T-cell (primary cell): ENCODE measurements at regions not wholly inside any gene's neighbourhood (a gene's known extent, or its start where the extent isn't known, plus 50 kb on each side); places are given as distances from the start of the nearest gene placed in this dataset.
"Not testable (repeated sequence)": the region's sequence is repeated elsewhere in the genome, so short reads cannot be mapped to it uniquely, and the experiment has no call there.

ENCODE experiments used
- ATAC-seq, 4 experiments: fragments of 200-7000 bp in 3 of 4; fragments of 150-1000 bp in 1 of 4; cut with Tn5 transposase; replicated peaks in 1 of 4; 1 replicate in 3 of 4; 2 replicates in 1 of 4; pipeline ENCODE4 v1.10.0; 2021; ENCODE audit warnings: moderate library complexity in 3 of 4, mild to moderate bottlenecking in 2 of 4, moderate number of reproducible peaks in 1 of 4
- CTCF ChIA-PET, 2 donors: fragments of 300-600 bp; sonication (Branson Sonifier 250); formaldehyde crosslinking; loops; one replicate each; lab custom pipeline; 2022; ENCODE audit warnings: antibody characterized with exemption in 2 of 2; lab: Charles Lee
- POLR2A ChIA-PET, 2 donors: fragments of 300-600 bp; sonication (Branson Sonifier 250); formaldehyde crosslinking; loops; one replicate each; lab custom pipeline; 2022; ENCODE audit warnings: antibody characterized with exemption in 2 of 2; lab: Charles Lee
- DNase-seq, 35 experiments: peaks; one replicate each; pipeline versions ENCODE4 v3.0.0 to v3.0.0-alpha.2; 2013 to 2023
- H3K27ac ChIP-seq: one replicate; pipeline ENCODE4 v1.5.1; 2013; ENCODE audit warnings: low read length
- H3K27me3 ChIP-seq, 2 experiments: replicated peaks in 1 of 2; 1 replicate in 1 of 2; 2 replicates in 1 of 2; pipeline versions ENCODE4 v1.6.1 to v1.7.0; 2013; ENCODE audit warnings: low read length in 1 of 2, mixed read lengths in 1 of 2; ENCODE audit not compliant: control insufficient read depth in 2 of 2, insufficient read depth in 2 of 2; ENCODE audit errors: extremely low read depth in 1 of 2
- H3K36me3 ChIP-seq, 2 donors: 1 replicate in 1 of 2; 2 replicates in 1 of 2; pipeline versions ENCODE4 v1.6.1 to v1.7.0; 2013; ENCODE audit warnings: low read length in 1 of 2; ENCODE audit not compliant: control insufficient read depth in 2 of 2, insufficient read depth in 1 of 2; ENCODE audit errors: extremely low read depth in 1 of 2
- H3K4me1 ChIP-seq, 2 experiments: 1 replicate in 1 of 2; 2 replicates in 1 of 2; pipeline versions ENCODE4 v1.6.1 to v1.7.0; 2013; ENCODE audit warnings: low read length in 2 of 2, mixed read lengths in 1 of 2; ENCODE audit not compliant: insufficient read depth in 2 of 2, control insufficient read depth in 1 of 2; ENCODE audit errors: extremely low read depth in 1 of 2
- H3K4me3 ChIP-seq, 2 donors: 1 replicate in 1 of 2; 2 replicates in 1 of 2; pipeline versions ENCODE4 v1.5.1 to v1.7.0; 2013; ENCODE audit warnings: mild to moderate bottlenecking in 2 of 2, low read length in 1 of 2, moderate library complexity in 1 of 2; ENCODE audit not compliant: control insufficient read depth in 1 of 2; ENCODE audit errors: extremely low read depth in 1 of 2
- H3K9me3 ChIP-seq: 2 replicates; pipeline ENCODE4 v1.7.0; 2013
- H3K27ac Mint-ChIP-seq, 2 donors: one replicate each; pipeline ENCODE4 v1.8.0; 2020 to 2021; ENCODE audit warnings: mild to moderate bottlenecking in 2 of 2, mixed read lengths in 2 of 2
- H3K27me3 Mint-ChIP-seq, 2 donors: one replicate each; pipeline ENCODE4 v1.8.0; 2021 to 2022; ENCODE audit warnings: mixed read lengths in 2 of 2
- H3K36me3 Mint-ChIP-seq: one replicate; pipeline ENCODE4 v1.8.0; 2021; ENCODE audit warnings: mixed read lengths
- H3K4me1 Mint-ChIP-seq, 3 donors: one replicate each; pipeline ENCODE4 v1.8.0; 2020 to 2022; ENCODE audit warnings: mixed read lengths in 3 of 3, mild to moderate bottlenecking in 1 of 3
- H3K4me3 Mint-ChIP-seq, 3 donors: one replicate each; pipeline ENCODE4 v1.8.0; 2020 to 2022; ENCODE audit warnings: mild to moderate bottlenecking in 3 of 3, mixed read lengths in 3 of 3, moderate library complexity in 3 of 3
- H3K9me3 Mint-ChIP-seq, 3 donors: one replicate each; pipeline ENCODE4 v1.8.0; 2020 to 2022; ENCODE audit warnings: mixed read lengths in 3 of 3
- WGBS: methylation state at CpG from one replicate; pipeline ENCODE4 v1.1.5; 2013; ENCODE audit warnings: missing lambda C conversion rate; ENCODE audit not compliant: insufficient coverage; 5-methylcytosine and 5-hydroxymethylcytosine counted together

DNA sequence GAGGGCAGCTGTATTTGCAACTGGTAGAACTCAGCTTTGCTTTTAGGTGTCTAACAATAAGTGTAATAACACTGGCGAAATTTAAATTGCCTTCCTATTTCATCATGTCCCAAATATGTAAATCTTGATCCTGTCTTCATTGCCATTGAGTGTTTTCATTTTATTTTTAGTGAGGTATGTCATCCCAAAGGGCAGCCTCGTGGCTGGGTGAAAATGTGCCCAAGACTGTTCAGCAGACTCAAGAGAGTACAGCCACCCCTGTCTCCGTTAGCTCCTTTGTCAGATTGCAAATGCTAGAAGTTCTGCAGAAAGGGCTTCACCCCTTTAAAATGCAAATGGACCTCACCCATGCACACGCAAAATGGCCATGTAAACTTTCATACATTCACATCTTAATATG is 278.8 kb downstream of the RND3 start:
- Histone ChIP-seq H3K27ac (no peak overlapping the region), H3K27me3 (no peaks in the 10 kb centered on the region), H3K9me3 (no peaks in the 10 kb centered on the region), H3K36me3 (no peaks in the 10 kb centered on the region), H3K4me1 (no peaks in the 10 kb centered on the region), H3K4me3 (no peak overlapping the region)
- H3K27me3 Mint-ChIP-seq, result no peaks in the 10 kb centered on the region
- no peak for ATAC-seq
- H3K4me1 Mint-ChIP-seq, result no peaks in the 10 kb centered on the region
- H3K36me3 Mint-ChIP-seq, result no peaks in the 10 kb centered on the region
- POLR2A ChIA-PET, result no interaction called here
- no peak overlapping the region for H3K27ac Mint-ChIP-seq
- peaks cover 0 to 3% (median 0%) of the 10 kb centered on the region in 3 donors for H3K9me3 Mint-ChIP-seq
- H3K4me3 Mint-ChIP-seq, result no peak overlapping the region
- CTCF ChIA-PET, result no interaction called here
- no CpG with 5 or more reads among the region's 4 CpGs for WGBS
- DNase-seq, result no peak

DNA sequence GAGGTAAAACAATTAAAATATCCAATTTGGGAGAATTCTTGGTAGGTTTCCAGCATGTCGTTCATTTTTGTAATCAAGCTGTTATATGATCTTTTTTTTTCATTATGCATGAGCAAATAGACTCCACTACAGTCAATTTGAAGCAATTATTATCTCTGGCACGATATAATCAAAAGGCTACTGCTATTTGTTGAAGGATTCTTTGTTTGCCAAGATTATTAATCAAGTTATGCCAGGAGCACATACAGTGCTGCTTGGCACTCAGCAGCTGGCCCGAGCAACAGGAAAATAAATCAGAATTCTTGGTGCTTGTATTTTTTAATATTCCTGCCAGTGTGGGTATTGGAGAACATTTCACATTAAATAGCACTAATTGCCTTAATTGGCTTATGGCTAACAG is 279.5 kb downstream of the RND3 start:
- H3K36me3 Mint-ChIP-seq, result no peaks in the 10 kb centered on the region
- Histone ChIP-seq H3K4me3 (no peak overlapping the region), H3K27me3 (no peaks in the 10 kb centered on the region), H3K9me3 (no peaks in the 10 kb centered on the region), H3K4me1 (no peaks in the 10 kb centered on the region), H3K36me3 (no peaks in the 10 kb centered on the region), H3K27ac (no peak overlapping the region)
- H3K4me1 Mint-ChIP-seq, result no peaks in the 10 kb centered on the region
- WGBS, result no CpG with 5 or more reads among the region's 3 CpGs
- no peak for ATAC-seq
- DNase-seq, result no peak
- CTCF ChIA-PET, result interaction anchor here in 1 of 2 donors (0.6 kb wide), 1 partner anchor 17 kb away, joined by 3 read pairs; no protein-coding TSS in a partner anchor
- H3K27me3 Mint-ChIP-seq, result no peaks in the 10 kb centered on the region
- no peak overlapping the region for H3K27ac Mint-ChIP-seq
- H3K9me3 Mint-ChIP-seq, result peaks cover 0 to 3% (median 0%) of the 10 kb centered on the region in 3 donors
- POLR2A ChIA-PET, result no interaction called here
- H3K4me3 Mint-ChIP-seq, result no peak overlapping the region

DNA sequence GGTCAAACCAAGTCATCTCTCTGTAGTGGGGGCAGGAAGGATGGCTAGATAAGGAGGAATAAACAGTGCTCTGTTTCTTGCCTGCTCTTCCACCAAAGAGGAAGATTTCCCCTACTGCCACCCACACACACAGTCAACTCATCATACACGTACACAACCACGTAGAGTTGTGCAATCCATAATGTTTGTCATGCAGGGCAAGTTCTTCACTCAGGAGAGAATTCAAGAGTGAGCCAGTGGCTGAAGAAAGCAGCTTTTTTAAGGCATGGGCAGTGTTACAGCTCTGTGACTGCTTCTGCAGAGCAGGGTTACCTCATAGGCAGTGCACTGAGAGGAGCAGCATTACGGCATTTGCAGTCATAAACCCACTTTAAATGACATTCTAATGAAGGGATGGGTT is 283.0 kb downstream of the RND3 start:
- no peak for DNase-seq
- H3K4me3 Mint-ChIP-seq, result no peak overlapping the region
- no peaks in the 10 kb centered on the region for H3K27me3 ChIP-seq
- no peaks in the 10 kb centered on the region for H3K4me1 ChIP-seq
- no peak for ATAC-seq
- no peaks in the 10 kb centered on the region for H3K27me3 Mint-ChIP-seq
- WGBS, result 80% methylated on average over 1 of the region's 3 CpGs
- ChIA-PET POLR2A (no interaction called here), CTCF (no interaction called here)
- no peaks in the 10 kb centered on the region for H3K36me3 ChIP-seq
- no peak overlapping the region for H3K27ac ChIP-seq
- no peaks in the 10 kb centered on the region for H3K36me3 Mint-ChIP-seq
- peaks cover 0 to 4% (median 0%) of the 10 kb centered on the region in 3 donors for H3K9me3 Mint-ChIP-seq
- no peaks in the 10 kb centered on the region for H3K9me3 ChIP-seq
- H3K4me3 ChIP-seq, result no peak overlapping the region
- H3K27ac Mint-ChIP-seq, result no peak overlapping the region
- no peaks in the 10 kb centered on the region for H3K4me1 Mint-ChIP-seq

DNA sequence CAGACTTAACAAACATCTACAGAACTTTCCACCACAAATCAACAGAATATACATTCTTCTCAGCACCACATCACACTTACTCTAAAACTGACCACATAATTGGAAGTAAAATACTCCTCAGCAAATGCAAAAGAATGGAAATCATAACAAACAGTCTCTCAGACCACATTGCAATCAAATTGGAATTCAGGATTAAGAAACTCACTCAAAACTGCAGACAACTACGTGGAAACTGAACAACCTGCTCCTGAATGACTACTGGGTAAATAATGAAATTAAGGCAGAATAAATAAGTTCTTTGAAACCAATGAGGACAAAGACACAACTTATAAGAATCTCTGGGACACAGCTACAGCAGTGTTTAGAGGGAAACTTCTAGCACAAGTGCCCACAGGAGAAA is 292.7 kb downstream of the RND3 start:
- H3K4me3 ChIP-seq, ATAC-seq, H3K36me3 ChIP-seq, H3K9me3 Mint-ChIP-seq, H3K4me1 ChIP-seq, H3K4me3 Mint-ChIP-seq, H3K4me1 Mint-ChIP-seq, H3K27ac ChIP-seq, POLR2A ChIA-PET, DNase-seq, H3K27ac Mint-ChIP-seq, H3K9me3 ChIP-seq, H3K36me3 Mint-ChIP-seq, H3K27me3 Mint-ChIP-seq, H3K27me3 ChIP-seq, CTCF ChIA-PET: not testable (repeated sequence)
- WGBS, result no CpG with 5 or more reads among the region's 1 CpG

- no peaks in the 10 kb centered on the region for H3K4me1 Mint-ChIP-seq
- Histone ChIP-seq H3K4me3 (no peak overlapping the region), H3K9me3 (no peaks in the 10 kb centered on the region), H3K27ac (no peak overlapping the region), H3K27me3 (no peaks in the 10 kb centered on the region), H3K36me3 (no peaks in the 10 kb centered on the region), H3K4me1 (no peaks in the 10 kb centered on the region)
- CTCF ChIA-PET, result no interaction called here
- DNase-seq (no peak), ATAC-seq (no peak)
- peaks cover 0 to 3% (median 0%) of the 10 kb centered on the region in 3 donors for H3K9me3 Mint-ChIP-seq
- no peak overlapping the region for H3K4me3 Mint-ChIP-seq
- H3K27ac Mint-ChIP-seq, result no peak overlapping the region
- POLR2A ChIA-PET, result no interaction called here
- H3K27me3 Mint-ChIP-seq, result no peaks in the 10 kb centered on the region
- 92% methylated on average over 5 of the region's 6 CpGs for WGBS
- H3K36me3 Mint-ChIP-seq, result no peaks in the 10 kb centered on the region
These were observed 294.8 kb downstream of the RND3 start for GRCh38 chr2:150192701-150193100.

GRCh38 chr2:150191349-150191748 is 296.1 kb downstream of the RND3 start:
- DNase-seq, result no peak
- Histone ChIP-seq H3K27me3 (no peaks in the 10 kb centered on the region), H3K4me1 (no peaks in the 10 kb centered on the region), H3K4me3 (no peak overlapping the region), H3K27ac (no peak overlapping the region), H3K9me3 (no peaks in the 10 kb centered on the region), H3K36me3 (no peaks in the 10 kb centered on the region)
- ChIA-PET POLR2A (no interaction called here), CTCF (no interaction called here)
- Mint-ChIP-seq H3K9me3 (peaks cover 0 to 3% (median 3%) of the 10 kb centered on the region in 3 donors), H3K4me3 (no peak overlapping the region), H3K27ac (no peak overlapping the region), H3K4me1 (no peaks in the 10 kb centered on the region), H3K27me3 (no peaks in the 10 kb centered on the region), H3K36me3 (no peaks in the 10 kb centered on the region)
- no CpG with 5 or more reads among the region's 4 CpGs for WGBS
- no peak for ATAC-seq

DNA sequence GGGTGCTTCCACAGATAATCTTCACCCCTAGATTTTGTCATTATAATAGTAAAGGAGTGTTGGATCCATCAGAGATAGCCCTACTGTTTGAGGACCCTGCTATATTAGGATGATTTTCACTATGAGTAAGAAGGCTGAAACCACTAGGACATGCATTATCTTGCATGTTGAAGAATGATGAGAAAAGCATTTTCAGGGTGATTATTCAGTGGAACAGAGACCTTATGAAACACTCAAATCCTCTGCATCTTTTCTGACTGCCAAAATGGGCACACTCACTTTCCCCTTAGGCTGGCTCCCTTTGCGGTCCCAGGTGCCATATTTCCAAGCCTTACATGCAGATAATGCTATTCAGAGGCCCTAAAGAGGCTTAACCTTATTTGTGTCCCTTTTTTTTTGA is 296.9 kb downstream of the RND3 start:
- H3K4me3 ChIP-seq, result no peak overlapping the region
- Mint-ChIP-seq H3K27me3 (no peaks in the 10 kb centered on the region), H3K4me1 (no peaks in the 10 kb centered on the region), H3K9me3 (peaks cover 0 to 3% (median 0%) of the 10 kb centered on the region in 3 donors), H3K4me3 (no peak overlapping the region), H3K36me3 (no peaks in the 10 kb centered on the region), H3K27ac (no peak overlapping the region)
- DNase-seq, result no peak
- ChIA-PET CTCF (no interaction called here), POLR2A (no interaction called here)
- no peaks in the 10 kb centered on the region for H3K36me3 ChIP-seq
- H3K27ac ChIP-seq, result no peak overlapping the region
- no peaks in the 10 kb centered on the region for H3K4me1 ChIP-seq
- ATAC-seq, result no peak
- no peaks in the 10 kb centered on the region for H3K27me3 ChIP-seq
- no peaks in the 10 kb centered on the region for H3K9me3 ChIP-seq
- 67% methylated on average over 1 of the region's 1 CpG for WGBS
